ENCODE measurements at regions not wholly inside any gene's neighbourhood (a gene's known extent, or its start where the extent isn't known, plus 50 kb on each side); places are given as distances from the start of the nearest gene placed in this dataset.
A peak's percentile ranks its signal among the peaks of the same experiment; 100 is the strongest.
"Not testable (repeated sequence)": the region's sequence is repeated elsewhere in the genome, so short reads cannot be mapped to it uniquely, and the experiment has no call there.

- TF ChIP-seq CTCF (IDR thresholded peaks at IDR 0.05) = no peak
- Histone ChIP-seq H3K27ac (no peak overlapping the region), H3K4me1 (no peaks in the 10 kb centered on the region), H3K36me3 (no peaks in the 10 kb centered on the region), H3K4me3 (no peak overlapping the region), H3K27me3 (no peaks in the 10 kb centered on the region), H3K9me3 (no peaks in the 10 kb centered on the region)
- ATAC-seq (no peak), FAIRE-seq (no peak), DNase-seq (no peak)
- intact Hi-C loops (cut with DNase I) = no loop called here
Observed at GRCh38 chr17:62303476-62303875, 76.9 kb upstream of the EFCAB3 start.

GRCh38 chr17:62300697-62301096, 79.7 kb upstream of the EFCAB3 start:
- H3K4me3 ChIP-seq = no peak overlapping the region
- WGBS, 2 donors = 81 to 87% methylated on average over 4 of the region's 4 CpGs
- H3K27me3 ChIP-seq = no peaks in the 10 kb centered on the region
- H3K36me3 ChIP-seq = no peaks in the 10 kb centered on the region
- intact Hi-C loops (cut with DNase I) = no loop called here
- DNase-seq (no peak), FAIRE-seq (no peak), ATAC-seq (no peak)
- H3K9me3 ChIP-seq = no peaks in the 10 kb centered on the region
- no peak overlapping the region for H3K27ac ChIP-seq
- no peak for TF ChIP-seq CTCF (IDR thresholded peaks at IDR 0.05)
- H3K4me1 ChIP-seq = no peaks in the 10 kb centered on the region

GRCh38 chr17:62275290-62275689, 105.1 kb upstream of the EFCAB3 start:
- ATAC-seq; H3K4me3 ChIP-seq; H3K4me1 ChIP-seq; H3K27ac ChIP-seq; H3K27me3 ChIP-seq; FAIRE-seq; H3K9me3 ChIP-seq; H3K36me3 ChIP-seq; DNase-seq; intact Hi-C loops (cut with DNase I): not testable (repeated sequence)
- whole genome bisulfite sequencing, 2 donors = 86 to 100% methylated on average over 7 to 14 of the region's 14 CpGs

- intact Hi-C loops (cut with DNase I); H3K4me1 ChIP-seq; H3K27ac ChIP-seq; ATAC-seq; H3K36me3 ChIP-seq; H3K27me3 ChIP-seq; H3K4me3 ChIP-seq; FAIRE-seq; H3K9me3 ChIP-seq: not testable (repeated sequence)
- DNase-seq = peak in 1 of 6 donors; percentile 41
- 67 to 70% methylated on average over 7 to 8 of the region's 12 CpGs for WGBS, 2 donors
Observed at GRCh38 chr17:62268361-62268760, 112.0 kb upstream of the EFCAB3 start.

- DNase-seq; intact Hi-C loops (cut with DNase I); FAIRE-seq; H3K27ac ChIP-seq; H3K36me3 ChIP-seq; H3K27me3 ChIP-seq; H3K4me1 ChIP-seq; H3K4me3 ChIP-seq; ATAC-seq; H3K9me3 ChIP-seq: not testable (repeated sequence)
- 38% methylated on average over 7 of the region's 15 CpGs; no CpG with 5 or more reads in 1 of the 2 donors for WGBS, 2 donors
Observed at GRCh38 chr17:62264974-62265373, 115.4 kb upstream of the EFCAB3 start.

GRCh38 chr17:62255791-62256190, 124.6 kb upstream of the EFCAB3 start:
- FAIRE-seq; H3K27ac ChIP-seq; H3K36me3 ChIP-seq; H3K9me3 ChIP-seq; DNase-seq; H3K4me1 ChIP-seq; intact Hi-C loops (cut with DNase I); ATAC-seq; H3K27me3 ChIP-seq; H3K4me3 ChIP-seq: not testable (repeated sequence)
- 54% methylated on average over 6 of the region's 6 CpGs for WGBS, 2 donors

- FAIRE-seq; H3K27ac ChIP-seq; H3K9me3 ChIP-seq; H3K36me3 ChIP-seq; H3K4me3 ChIP-seq; ATAC-seq; intact Hi-C loops (cut with DNase I); H3K4me1 ChIP-seq; H3K27me3 ChIP-seq; DNase-seq: not testable (repeated sequence)
- 33 to 38% methylated on average over 7 of the region's 7 CpGs for WGBS, 2 donors
Observed at GRCh38 chr17:62242076-62242475, 138.3 kb upstream of the EFCAB3 start.

GRCh38 chr17:62239569-62239968, 140.8 kb upstream of the EFCAB3 start:
- 56 to 60% methylated on average over 3 of the region's 3 CpGs for WGBS, 2 donors
- H3K4me3 ChIP-seq; H3K4me1 ChIP-seq; FAIRE-seq; H3K36me3 ChIP-seq; H3K27ac ChIP-seq; intact Hi-C loops (cut with DNase I); DNase-seq; H3K9me3 ChIP-seq; H3K27me3 ChIP-seq; ATAC-seq: not testable (repeated sequence)

GRCh38 chr17:62238551-62239338, 141.6 kb upstream of the EFCAB3 start:
- H3K4me1 ChIP-seq; H3K27ac ChIP-seq; H3K4me3 ChIP-seq; ATAC-seq; H3K36me3 ChIP-seq; DNase-seq; H3K27me3 ChIP-seq; H3K9me3 ChIP-seq; FAIRE-seq; intact Hi-C loops (cut with DNase I): not testable (repeated sequence)
- 62 to 65% methylated on average over 6 of the region's 6 CpGs for whole genome bisulfite sequencing, 2 donors

GRCh38 chr17:62233822-62234481, 146.4 kb upstream of the EFCAB3 start:
- H3K27ac ChIP-seq; H3K4me1 ChIP-seq; FAIRE-seq; intact Hi-C loops (cut with DNase I); H3K27me3 ChIP-seq; DNase-seq; H3K36me3 ChIP-seq; ATAC-seq; H3K9me3 ChIP-seq; H3K4me3 ChIP-seq: not testable (repeated sequence)
- WGBS, 2 donors = 72 to 75% methylated on average over 2 of the region's 2 CpGs

Measured in pancreas (tissue), 10 donors.